Suprapubic skin (tissue), 4 donors: ENCODE measurements at regions not wholly inside any gene's neighbourhood (a gene's known extent, or its start where the extent isn't known, plus 50 kb on each side); places are given as distances from the start of the nearest gene placed in this dataset.

Experiments
- DNase-seq, 2 donors: peaks; one replicate each; pipeline ENCODE4 v3.0.0-alpha.2; 2019; ENCODE audit warnings: low spot score in 2 of 2
- H3K27ac ChIP-seq: fragments of 200-600 bp; sonication (generic); one replicate; pipeline ENCODE4 v1.5.1; 2019
- H3K27me3 ChIP-seq: fragments of 200-600 bp; sonication (generic); one replicate; pipeline ENCODE4 v1.5.1; 2019
- H3K36me3 ChIP-seq: fragments of 200-600 bp; sonication (generic); one replicate; pipeline ENCODE4 v1.5.1; 2019
- H3K4me1 ChIP-seq: fragments of 200-600 bp; sonication (generic); one replicate; pipeline ENCODE4 v1.5.1; 2019
- H3K4me3 ChIP-seq: fragments of 200-600 bp; sonication (generic); one replicate; pipeline ENCODE4 v1.5.1; 2019; ENCODE audit warnings: mild to moderate bottlenecking
- H3K9me3 ChIP-seq: fragments of 200-600 bp; sonication (generic); one replicate; pipeline ENCODE4 v1.5.1; 2019
- EP300 ChIP-seq: sonication (generic); formaldehyde crosslinking; IDR thresholded peaks from one replicate; pipeline ENCODE4 v1.6.1; 2017; ENCODE audit warnings: antibody characterized with exemption
- POLR2A ChIP-seq, 2 donors: fragments of 450-650 bp; IDR thresholded peaks; one replicate each; pipeline ENCODE4 v1.6.1; 2017; ENCODE audit warnings: antibody characterized with exemption in 2 of 2, mild to moderate bottlenecking in 2 of 2, moderate library complexity in 2 of 2
- POLR2AphosphoS5 ChIP-seq, 3 donors: sonication (generic); formaldehyde crosslinking; IDR thresholded peaks; one replicate each; pipeline ENCODE4 v1.6.1; 2017; ENCODE audit warnings: antibody characterized with exemption in 3 of 3
- WGBS: methylation state at CpG from one replicate; pipeline ENCODE4 v1.1.5; 2018; 5-methylcytosine and 5-hydroxymethylcytosine counted together
- TF ChIP-seq, protein P1 (sequence below), 2 donors: fragments of 200-600 bp in 1 of 2; fragments of 450-650 bp in 1 of 2; sonication (generic) in 1 of 2; IDR thresholded peaks; one replicate each; pipeline ENCODE4 v1.5.1; 2016 to 2019; ENCODE audit warnings: antibody characterized with exemption in 2 of 2, mild to moderate bottlenecking in 1 of 2, moderate library complexity in 1 of 2

DNA sequence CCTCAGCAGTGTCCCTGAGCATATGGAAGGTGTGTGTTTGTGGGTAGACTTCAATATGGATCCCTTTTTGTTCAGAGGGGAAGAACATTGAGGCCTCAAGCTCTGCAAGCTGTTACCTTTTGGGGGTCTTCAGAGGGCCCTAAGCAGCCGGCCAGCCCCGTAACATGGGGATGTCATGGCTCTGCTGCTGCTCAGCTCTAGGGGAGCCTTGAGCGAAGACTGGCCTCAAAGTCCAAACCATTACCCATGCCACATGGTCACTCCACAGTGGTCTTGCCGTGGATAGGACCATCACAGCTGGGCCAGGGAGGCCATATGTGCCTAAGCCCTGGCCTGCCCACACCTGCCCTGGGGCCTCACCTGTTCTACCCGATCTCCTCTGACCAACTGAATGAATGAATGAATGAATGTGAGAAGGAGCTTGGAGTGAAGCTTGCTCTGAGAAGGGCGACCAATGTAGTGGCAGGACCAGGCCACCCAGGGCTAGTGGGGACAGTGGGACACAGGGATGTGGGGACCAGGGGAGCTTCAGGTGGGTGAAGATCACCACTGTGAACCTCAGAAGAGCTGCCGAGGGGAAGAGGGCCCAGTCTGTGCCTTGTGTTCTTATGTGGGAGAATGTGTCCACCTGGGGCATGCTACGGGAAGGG is 754.6 kb downstream of the BRD1 start:
- TF ChIP-seq, protein P1, sequence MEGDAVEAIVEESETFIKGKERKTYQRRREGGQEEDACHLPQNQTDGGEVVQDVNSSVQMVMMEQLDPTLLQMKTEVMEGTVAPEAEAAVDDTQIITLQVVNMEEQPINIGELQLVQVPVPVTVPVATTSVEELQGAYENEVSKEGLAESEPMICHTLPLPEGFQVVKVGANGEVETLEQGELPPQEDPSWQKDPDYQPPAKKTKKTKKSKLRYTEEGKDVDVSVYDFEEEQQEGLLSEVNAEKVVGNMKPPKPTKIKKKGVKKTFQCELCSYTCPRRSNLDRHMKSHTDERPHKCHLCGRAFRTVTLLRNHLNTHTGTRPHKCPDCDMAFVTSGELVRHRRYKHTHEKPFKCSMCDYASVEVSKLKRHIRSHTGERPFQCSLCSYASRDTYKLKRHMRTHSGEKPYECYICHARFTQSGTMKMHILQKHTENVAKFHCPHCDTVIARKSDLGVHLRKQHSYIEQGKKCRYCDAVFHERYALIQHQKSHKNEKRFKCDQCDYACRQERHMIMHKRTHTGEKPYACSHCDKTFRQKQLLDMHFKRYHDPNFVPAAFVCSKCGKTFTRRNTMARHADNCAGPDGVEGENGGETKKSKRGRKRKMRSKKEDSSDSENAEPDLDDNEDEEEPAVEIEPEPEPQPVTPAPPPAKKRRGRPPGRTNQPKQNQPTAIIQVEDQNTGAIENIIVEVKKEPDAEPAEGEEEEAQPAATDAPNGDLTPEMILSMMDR (IDR thresholded peaks at IDR 0.05) = no peak
- TF ChIP-seq POLR2A (IDR thresholded peaks at IDR 0.05) = no peak
- TF ChIP-seq EP300 = no peak
- no peak for TF ChIP-seq POLR2AphosphoS5 (IDR thresholded peaks at IDR 0.05)
- DNase-seq = no peak
- Histone ChIP-seq H3K9me3 (no peaks in the 10 kb centered on the region), H3K27ac (no peak overlapping the region), H3K27me3 (peaks cover 24% of the 10 kb centered on the region), H3K4me1 (no peaks in the 10 kb centered on the region), H3K36me3 (no peaks in the 10 kb centered on the region), H3K4me3 (no peak overlapping the region)
- 89% methylated on average over 5 of the region's 8 CpGs for WGBS

DNA sequence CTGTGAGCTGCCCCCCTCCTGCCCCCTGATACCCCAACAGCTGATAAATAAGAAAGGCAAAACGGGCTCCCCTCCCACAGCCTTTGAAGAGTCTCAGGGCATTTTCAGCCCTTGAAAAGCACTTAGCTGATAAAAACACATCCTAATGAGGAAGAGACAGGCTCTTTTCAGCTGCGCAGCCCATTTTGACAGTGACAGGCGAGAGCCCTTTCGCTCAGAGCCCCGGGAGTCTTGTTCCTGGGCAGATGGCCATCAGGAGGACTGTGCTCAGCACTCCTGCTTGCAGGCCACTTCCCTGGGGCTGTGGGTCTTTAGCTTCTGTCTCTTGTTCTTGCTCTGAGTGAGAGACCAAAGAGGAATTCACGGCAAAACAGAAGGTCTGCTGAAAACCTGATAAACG is 757.2 kb downstream of the BRD1 start:
- DNase-seq = no peak
- no peak overlapping the region for H3K4me3 ChIP-seq
- H3K36me3 ChIP-seq = no peaks in the 10 kb centered on the region
- H3K9me3 ChIP-seq = no peaks in the 10 kb centered on the region
- peaks cover 23% of the 10 kb centered on the region for H3K27me3 ChIP-seq
- 65% methylated on average over 7 of the region's 7 CpGs for WGBS
- TF ChIP-seq, protein P1 (IDR thresholded peaks at IDR 0.05) = no peak
- TF ChIP-seq POLR2A (IDR thresholded peaks at IDR 0.05) (no peak), EP300 (no peak), POLR2AphosphoS5 (IDR thresholded peaks at IDR 0.05) (no peak)
- no peaks in the 10 kb centered on the region for H3K4me1 ChIP-seq
- H3K27ac ChIP-seq = no peak overlapping the region

DNA sequence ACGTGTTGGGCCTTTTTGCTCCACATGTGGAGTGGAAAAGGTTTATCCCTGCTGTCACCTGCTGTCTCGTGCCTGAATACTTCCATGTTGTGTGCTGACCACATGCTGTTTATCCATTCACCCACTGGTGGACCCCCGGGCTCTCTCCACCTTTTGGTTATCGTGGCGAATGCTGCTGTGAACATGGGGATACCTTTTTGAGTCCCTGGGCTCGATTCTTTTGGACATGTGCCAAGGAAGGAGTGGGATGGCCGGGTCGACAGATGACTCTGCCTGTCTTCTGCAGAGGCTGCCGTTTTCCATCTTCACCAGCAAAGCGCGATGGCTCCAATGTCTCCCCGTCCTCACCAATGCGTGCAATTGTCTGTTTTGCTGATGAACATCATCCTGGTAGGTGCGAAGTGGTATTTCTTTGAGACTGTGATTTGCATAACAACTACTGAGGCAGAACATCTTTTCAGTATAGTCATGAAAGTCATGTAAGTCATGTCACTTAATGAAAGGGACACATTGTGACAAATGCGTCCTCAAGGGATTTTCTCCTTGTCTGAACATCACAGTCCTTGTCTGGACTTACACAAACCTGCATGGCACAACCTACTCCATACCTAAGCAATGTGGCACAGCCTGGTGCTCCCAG is 758.7 kb downstream of the BRD1 start:
- H3K4me3 ChIP-seq = no peak overlapping the region
- 78% methylated on average over 15 of the region's 15 CpGs for WGBS

GRCh38 chr22:49067504-49067903 is 760.2 kb downstream of the BRD1 start:
- Histone ChIP-seq H3K4me3 (no peak overlapping the region), H3K9me3 (no peaks in the 10 kb centered on the region), H3K27ac (no peak overlapping the region), H3K27me3 (peaks cover 24% of the 10 kb centered on the region), H3K36me3 (no peaks in the 10 kb centered on the region), H3K4me1 (no peaks in the 10 kb centered on the region)
- no peak for DNase-seq
- TF ChIP-seq, protein P1 (IDR thresholded peaks at IDR 0.05) = no peak
- TF ChIP-seq POLR2A (IDR thresholded peaks at IDR 0.05) (no peak), POLR2AphosphoS5 (IDR thresholded peaks at IDR 0.05) (no peak), EP300 (no peak)
- WGBS = 83% methylated on average over 4 of the region's 4 CpGs

More for the DNA sequence above, 758.7 kb downstream of the BRD1 start:
- no peak overlapping the region for H3K27ac ChIP-seq
- no peaks in the 10 kb centered on the region for H3K9me3 ChIP-seq
- H3K4me1 ChIP-seq = no peaks in the 10 kb centered on the region
- TF ChIP-seq EP300 (no peak), POLR2AphosphoS5 (IDR thresholded peaks at IDR 0.05) (no peak)
- DNase-seq = no peak
- H3K27me3 ChIP-seq = peaks cover 19% of the 10 kb centered on the region
- H3K36me3 ChIP-seq = no peaks in the 10 kb centered on the region

DNA sequence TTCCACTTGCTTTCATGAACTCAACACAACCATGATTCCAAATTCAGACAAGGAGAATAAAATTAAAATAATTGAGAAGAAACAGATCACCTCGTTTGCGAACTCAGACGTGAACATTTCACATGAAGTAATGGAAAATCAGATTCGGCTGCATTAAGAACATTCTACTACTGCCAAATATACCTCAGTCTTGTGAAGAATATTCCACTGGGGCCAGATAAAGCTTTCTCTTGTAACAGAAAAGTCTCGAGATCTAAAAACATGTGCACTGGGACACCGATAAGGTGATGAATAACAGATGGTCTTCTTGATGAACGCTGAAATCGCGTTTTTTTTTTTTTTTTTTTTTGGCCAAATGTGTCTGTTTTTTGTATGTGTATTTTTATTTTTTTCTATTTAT is 761.1 kb downstream of the BRD1 start:
- no peaks in the 10 kb centered on the region for H3K9me3 ChIP-seq
- DNase-seq = no peak
- TF ChIP-seq, protein P1 (IDR thresholded peaks at IDR 0.05) = no peak
- H3K4me3 ChIP-seq = no peak overlapping the region
- H3K27ac ChIP-seq = no peak overlapping the region
- WGBS = 69% methylated on average over 9 of the region's 9 CpGs
- H3K4me1 ChIP-seq = no peaks in the 10 kb centered on the region
- H3K27me3 ChIP-seq = peaks cover 31% of the 10 kb centered on the region
- no peaks in the 10 kb centered on the region for H3K36me3 ChIP-seq
